PC-3 (cell line): ENCODE measurements at regions not wholly inside any gene's neighbourhood (a gene's known extent, or its start where the extent isn't known, plus 50 kb on each side); places are given as distances from the start of the nearest gene placed in this dataset.

Experiments
- ATAC-seq: fragments of 200-7000 bp; cut with Tn5 transposase; 2 replicates; pipeline ENCODE4 v1.9.1; 2020; ENCODE audit warnings: mild to moderate bottlenecking, moderate library complexity
- BruUV-seq: library from RNA; stranded (reverse); fragments of 400-500 nt; replicated peaks from 2 replicates; lab custom pipeline; 2021; lab: Mats Ljungman, UMichigan
- CTCF ChIA-PET: fragments of 300-600 bp; sonication (Branson Sonifier 250); formaldehyde crosslinking; loops from one replicate; lab custom pipeline; 2022; ENCODE audit warnings: antibody characterized with exemption; lab: Charles Lee
- POLR2A ChIA-PET: fragments of 300-600 bp; sonication (Branson Sonifier 250); formaldehyde crosslinking; loops from one replicate; lab custom pipeline; 2022; ENCODE audit warnings: antibody characterized with exemption; ENCODE audit not compliant: unreplicated experiment; lab: Charles Lee
- DNase-seq: peaks from one replicate; pipeline ENCODE4 v3.0.0-alpha.2; 2015
- H2AFZ ChIP-seq: fragments of 300-600 bp; sonication (generic); 2 replicates; pipeline ENCODE4 v1.6.0; 2016; ENCODE audit warnings: antibody characterized with exemption, low read length
- H3F3A ChIP-seq: fragments of 300-600 bp; sonication (generic); one replicate; pipeline ENCODE4 v1.6.0; 2017; ENCODE audit warnings: antibody characterized with exemption, low read length, control low read depth, mild to moderate bottlenecking; ENCODE audit not compliant: unreplicated experiment
- H3K27ac ChIP-seq: fragments of 300-600 bp; sonication (generic); 2 replicates; pipeline ENCODE4 v1.5.1; 2016; ENCODE audit warnings: mild to moderate bottlenecking, low read length
- H3K27me3 ChIP-seq: fragments of 300-600 bp; sonication (generic); 2 replicates; pipeline ENCODE4 v1.6.1; 2016; ENCODE audit warnings: low read length, mixed read lengths
- H3K36me3 ChIP-seq: fragments of 300-600 bp; sonication (generic); 2 replicates; pipeline ENCODE4 v1.6.1; 2016; ENCODE audit warnings: low read depth, mixed run types, low read length, mixed read lengths
- H3K4me1 ChIP-seq: fragments of 300-600 bp; sonication (generic); 2 replicates; pipeline ENCODE4 v1.5.1; 2016; ENCODE audit warnings: low read length; ENCODE audit not compliant: insufficient read depth
- H3K4me2 ChIP-seq: fragments of 300-600 bp; sonication (generic); 2 replicates; pipeline ENCODE4 v1.6.0; 2016; ENCODE audit warnings: low read length
- H3K4me3 ChIP-seq: fragments of 300-600 bp; sonication (generic); 2 replicates; pipeline ENCODE4 v1.5.1; 2016; ENCODE audit warnings: mild to moderate bottlenecking, low read length, mixed read lengths
- H3K79me2 ChIP-seq: fragments of 300-600 bp; sonication (generic); 2 replicates; pipeline ENCODE4 v1.6.1; 2017; ENCODE audit warnings: low read length, mixed read lengths
- H3K9ac ChIP-seq: fragments of 300-600 bp; sonication (generic); 2 replicates; pipeline ENCODE4 v1.6.0; 2016; ENCODE audit warnings: mild to moderate bottlenecking, low read length
- H3K9me2 ChIP-seq: fragments of 300-600 bp; sonication (generic); replicated peaks from 2 replicates; pipeline ENCODE4 v1.6.1; 2016; ENCODE audit warnings: mixed run types, low read length, mixed read lengths
- H3K9me3 ChIP-seq: fragments of 300-600 bp; sonication (generic); 2 replicates; pipeline ENCODE4 v1.6.1; 2016; ENCODE audit warnings: low read length, mixed read lengths
- H4K20me1 ChIP-seq: fragments of 300-600 bp; sonication (generic); 2 replicates; pipeline ENCODE4 v1.6.1; 2016; ENCODE audit warnings: low read length, mixed read lengths
- EZH2 ChIP-seq: fragments of 300-600 bp; sonication (generic); IDR thresholded peaks from one replicate; pipeline ENCODE4 v1.6.1; 2017; ENCODE audit warnings: antibody characterized with exemption, mild to moderate bottlenecking, low read length; ENCODE audit not compliant: unreplicated experiment
- EZH2phosphoT487 ChIP-seq: fragments of 300-600 bp; sonication (generic); IDR thresholded peaks from 2 replicates; pipeline ENCODE4 v1.6.1; 2018; ENCODE audit warnings: mild to moderate bottlenecking, antibody characterized with exemption, low read length, borderline replicate concordance
- intact Hi-C: fragments of 100-400 bp; cut with micrococcal nuclease; formaldehyde crosslinking; loops from 2 replicates; pipeline ENCODE4 v1.9.0; 2023
- TF ChIP-seq, protein P1 (sequence below): fragments of 300-600 bp; sonication (generic); conservative IDR thresholded peaks from 2 replicates; pipeline ENCODE4 v1.5.1; 2017; ENCODE audit warnings: antibody characterized with exemption, low read depth, mild to moderate bottlenecking, low read length

DNA sequence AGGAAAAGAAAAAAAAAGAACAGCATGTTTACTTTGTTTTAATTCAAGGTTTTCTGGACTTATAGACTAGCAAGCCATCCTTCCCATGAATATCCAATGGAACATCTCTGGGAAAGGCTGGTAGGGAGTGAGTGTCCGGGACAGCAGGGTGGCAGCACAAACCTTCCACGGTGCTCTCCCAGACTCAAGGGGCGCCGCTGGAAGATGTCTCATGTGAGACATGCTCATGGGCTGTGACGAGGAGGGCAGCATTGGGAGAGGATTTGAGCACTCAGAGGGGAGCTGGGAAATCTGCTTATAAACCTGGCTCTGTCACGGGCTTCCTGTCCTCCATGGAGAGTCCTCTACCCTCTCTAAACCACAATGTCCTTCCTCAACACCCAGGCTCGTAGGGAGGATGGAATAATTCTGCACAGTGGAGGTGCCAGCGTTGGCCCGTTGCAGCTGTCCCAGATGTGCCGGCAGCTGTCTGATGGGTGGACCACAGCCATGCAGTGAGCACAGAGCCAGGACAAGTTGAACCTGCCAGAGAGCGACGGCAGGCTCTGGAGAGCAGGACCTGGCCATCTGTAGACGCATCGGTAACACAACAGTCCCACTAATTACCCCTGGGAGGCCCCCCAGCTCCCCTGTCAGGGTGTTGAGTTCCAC, 100.1 kb upstream of the IGSF21 start:
- intact Hi-C loops = no loop called here
- Histone ChIP-seq H3K4me3 (no peak overlapping the region), H3K4me2 (no peak overlapping the region), H3K79me2 (no peaks in the 10 kb centered on the region), H2AFZ (no peak overlapping the region), H3K36me3 (no peaks in the 10 kb centered on the region), H3K27ac (no peak overlapping the region), H4K20me1 (no peaks in the 10 kb centered on the region), H3K9me3 (no peaks in the 10 kb centered on the region), H3F3A (no peaks in the 10 kb centered on the region), H3K27me3 (peaks cover 51% of the 10 kb centered on the region), H3K4me1 (no peaks in the 10 kb centered on the region), H3K9ac (no peak overlapping the region), H3K9me2 (no peaks in the 10 kb centered on the region)
- no peak for ATAC-seq
- DNase-seq = no peak
- ChIA-PET POLR2A (no interaction called here), CTCF (no interaction called here)
- BruUV-seq = no TSS peak
- TF ChIP-seq EZH2phosphoT487 (no peak), EZH2 (no peak)

DNA sequence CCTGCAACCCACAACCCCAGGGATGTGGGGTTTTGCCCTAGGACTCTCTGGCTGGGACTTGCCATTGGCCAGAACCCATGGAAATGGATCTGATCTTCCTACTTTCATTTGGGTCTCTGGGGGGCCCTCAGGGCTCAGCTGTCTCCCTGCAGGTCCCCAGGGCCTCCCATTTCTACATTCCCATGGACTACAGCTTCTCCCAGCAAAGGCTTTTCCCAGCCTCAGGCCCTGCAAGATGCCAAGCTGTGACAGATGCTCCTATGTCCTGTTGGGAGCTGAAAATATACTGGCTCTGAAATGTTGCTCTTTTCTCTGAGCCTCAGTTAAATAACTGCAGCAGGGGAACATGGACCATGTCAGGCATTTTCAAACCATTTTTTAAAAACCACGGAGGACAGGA, 99.5 kb upstream of the IGSF21 start:
- H3K79me2 ChIP-seq = no peaks in the 10 kb centered on the region
- no peak for DNase-seq
- POLR2A ChIA-PET = no interaction called here
- H3F3A ChIP-seq = no peaks in the 10 kb centered on the region
- no peak overlapping the region for H2AFZ ChIP-seq
- H3K9me2 ChIP-seq = no peaks in the 10 kb centered on the region
- H3K27me3 ChIP-seq = peaks cover 49% of the 10 kb centered on the region
- ATAC-seq = no peak
- TF ChIP-seq EZH2phosphoT487 = no peak
- TF ChIP-seq EZH2 = no peak
- TF ChIP-seq, protein P1, sequence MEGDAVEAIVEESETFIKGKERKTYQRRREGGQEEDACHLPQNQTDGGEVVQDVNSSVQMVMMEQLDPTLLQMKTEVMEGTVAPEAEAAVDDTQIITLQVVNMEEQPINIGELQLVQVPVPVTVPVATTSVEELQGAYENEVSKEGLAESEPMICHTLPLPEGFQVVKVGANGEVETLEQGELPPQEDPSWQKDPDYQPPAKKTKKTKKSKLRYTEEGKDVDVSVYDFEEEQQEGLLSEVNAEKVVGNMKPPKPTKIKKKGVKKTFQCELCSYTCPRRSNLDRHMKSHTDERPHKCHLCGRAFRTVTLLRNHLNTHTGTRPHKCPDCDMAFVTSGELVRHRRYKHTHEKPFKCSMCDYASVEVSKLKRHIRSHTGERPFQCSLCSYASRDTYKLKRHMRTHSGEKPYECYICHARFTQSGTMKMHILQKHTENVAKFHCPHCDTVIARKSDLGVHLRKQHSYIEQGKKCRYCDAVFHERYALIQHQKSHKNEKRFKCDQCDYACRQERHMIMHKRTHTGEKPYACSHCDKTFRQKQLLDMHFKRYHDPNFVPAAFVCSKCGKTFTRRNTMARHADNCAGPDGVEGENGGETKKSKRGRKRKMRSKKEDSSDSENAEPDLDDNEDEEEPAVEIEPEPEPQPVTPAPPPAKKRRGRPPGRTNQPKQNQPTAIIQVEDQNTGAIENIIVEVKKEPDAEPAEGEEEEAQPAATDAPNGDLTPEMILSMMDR = no peak
- H3K36me3 ChIP-seq = no peaks in the 10 kb centered on the region
- H3K4me1 ChIP-seq = no peaks in the 10 kb centered on the region
- BruUV-seq = no TSS peak
- H3K9me3 ChIP-seq = no peaks in the 10 kb centered on the region
- no peak overlapping the region for H3K4me3 ChIP-seq
- intact Hi-C loops = no loop called here
- H3K27ac ChIP-seq = no peak overlapping the region
- no peak overlapping the region for H3K9ac ChIP-seq
- CTCF ChIA-PET = no interaction called here
- H4K20me1 ChIP-seq = no peaks in the 10 kb centered on the region
- H3K4me2 ChIP-seq = no peak overlapping the region

DNA sequence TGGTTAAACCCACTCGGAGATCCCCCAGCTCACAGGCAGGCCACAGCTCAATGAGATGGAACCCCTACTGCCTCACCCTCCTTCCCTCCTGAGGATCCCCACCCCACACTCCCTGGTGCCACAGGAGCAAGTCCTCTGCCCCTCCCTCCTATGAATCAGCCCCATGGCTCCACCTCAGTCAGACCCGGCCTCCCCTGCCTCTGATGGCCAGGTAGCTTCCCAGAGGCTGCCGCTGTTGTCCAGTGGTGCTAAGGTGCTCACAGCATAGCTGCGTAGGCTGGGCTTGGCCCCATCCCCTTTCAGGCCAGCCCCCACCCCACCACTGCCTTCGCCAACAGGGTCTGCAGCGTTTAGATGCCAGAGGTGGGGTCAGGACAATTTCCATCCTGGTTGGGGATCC, 98.5 kb upstream of the IGSF21 start:
- intact Hi-C loops = no loop called here
- CTCF ChIA-PET = no interaction called here

More for the DNA sequence above, 98.5 kb upstream of the IGSF21 start:
- Histone ChIP-seq H3K9ac (no peak overlapping the region), H3K79me2 (no peaks in the 10 kb centered on the region), H3K27ac (no peak overlapping the region), H3K4me3 (no peak overlapping the region), H3K4me2 (no peak overlapping the region), H3F3A (no peaks in the 10 kb centered on the region), H3K9me2 (no peaks in the 10 kb centered on the region), H2AFZ (no peak overlapping the region), H3K9me3 (no peaks in the 10 kb centered on the region), H4K20me1 (no peaks in the 10 kb centered on the region), H3K27me3 (peaks cover 41% of the 10 kb centered on the region), H3K4me1 (no peaks in the 10 kb centered on the region), H3K36me3 (no peaks in the 10 kb centered on the region)
- ATAC-seq (no peak), DNase-seq (no peak)
- no TSS peak for BruUV-seq
- TF ChIP-seq EZH2phosphoT487 (no peak), EZH2 (no peak)
- TF ChIP-seq, protein P1 = no peak
- POLR2A ChIA-PET = interaction anchor here (0.7 kb wide), 1 partner anchor 541 kb away, joined by 3 read pairs; no protein-coding TSS in a partner anchor
